ENCODE measurements at regions not wholly inside any gene's neighbourhood (a gene's known extent, or its start where the extent isn't known, plus 50 kb on each side); places are given as distances from the start of the nearest gene placed in this dataset.
A peak's percentile ranks its signal among the peaks of the same experiment; 100 is the strongest.

GRCh38 chr13:31905961-31906360, 125.6 kb upstream of the FRY start:
- Histone ChIP-seq H3K9me3 (ENCODE audit: control insufficient read depth, low read length) (no peaks in the 10 kb centered on the region), H3K9ac (no peak overlapping the region), H3K36me3 (ENCODE audit: control insufficient read depth, insufficient read depth, low read length) (no peaks in the 10 kb centered on the region), H3K27ac (no peak overlapping the region), H3K79me2 (no peaks in the 10 kb centered on the region), H3K4me3 (ENCODE audit: low read depth, low read length) (no peak overlapping the region), H2AFZ (no peak overlapping the region), H3K4me1 (no peaks in the 10 kb centered on the region), H3K4me2 (ENCODE audit: low read length) (no peak overlapping the region), H3K27me3 (ENCODE audit: control insufficient read depth, insufficient read depth, low read length) (no peaks in the 10 kb centered on the region)
- TF ChIP-seq CTCF (IDR thresholded peaks at IDR 0.05), result no peak

- Histone ChIP-seq H3K4me3 (ENCODE audit: low read depth, low read length) (no peak overlapping the region), H3K9me3 (ENCODE audit: control insufficient read depth, low read length) (no peaks in the 10 kb centered on the region), H3K27me3 (ENCODE audit: control insufficient read depth, insufficient read depth, low read length) (no peaks in the 10 kb centered on the region), H3K4me2 (ENCODE audit: low read length) (no peak overlapping the region), H3K36me3 (ENCODE audit: control insufficient read depth, insufficient read depth, low read length) (no peaks in the 10 kb centered on the region), H3K27ac (no peak overlapping the region), H2AFZ (no peak overlapping the region), H3K79me2 (no peaks in the 10 kb centered on the region), H3K9ac (no peak overlapping the region), H3K4me1 (no peaks in the 10 kb centered on the region)
- no peak for TF ChIP-seq CTCF (IDR thresholded peaks at IDR 0.05)
Measured at GRCh38 chr13:31908696-31909411, 122.7 kb upstream of the FRY start.

- TF ChIP-seq CTCF (IDR thresholded peaks at IDR 0.05), result peak; percentile 74
- H3K4me3 ChIP-seq (ENCODE audit: low read depth, low read length), result no peak overlapping the region
- no peak overlapping the region for H3K4me2 ChIP-seq (ENCODE audit: low read length)
- H3K36me3 ChIP-seq (ENCODE audit: control insufficient read depth, insufficient read depth, low read length), result no peaks in the 10 kb centered on the region
- H2AFZ ChIP-seq, result no peak overlapping the region
- H3K79me2 ChIP-seq, result no peaks in the 10 kb centered on the region
- H3K9ac ChIP-seq, result no peak overlapping the region
- H3K9me3 ChIP-seq (ENCODE audit: control insufficient read depth, low read length), result no peaks in the 10 kb centered on the region
- H3K4me1 ChIP-seq, result no peaks in the 10 kb centered on the region
- H3K27ac ChIP-seq, result no peak overlapping the region
- H3K27me3 ChIP-seq (ENCODE audit: control insufficient read depth, insufficient read depth, low read length), result no peaks in the 10 kb centered on the region
Measured at GRCh38 chr13:31909864-31910551, 121.6 kb upstream of the FRY start.

GRCh38 chr13:31910633-31911032, 120.9 kb upstream of the FRY start:
- H3K4me3 ChIP-seq (ENCODE audit: low read depth, low read length), result no peak overlapping the region
- no peaks in the 10 kb centered on the region for H3K36me3 ChIP-seq (ENCODE audit: control insufficient read depth, insufficient read depth, low read length)
- no peaks in the 10 kb centered on the region for H3K9me3 ChIP-seq (ENCODE audit: control insufficient read depth, low read length)
- H3K27me3 ChIP-seq (ENCODE audit: control insufficient read depth, insufficient read depth, low read length), result no peaks in the 10 kb centered on the region
- no peak overlapping the region for H2AFZ ChIP-seq
- no peaks in the 10 kb centered on the region for H3K79me2 ChIP-seq
- no peak overlapping the region for H3K4me2 ChIP-seq (ENCODE audit: low read length)
- TF ChIP-seq CTCF (IDR thresholded peaks at IDR 0.05), result no peak
- H3K27ac ChIP-seq, result no peak overlapping the region
- H3K9ac ChIP-seq, result no peak overlapping the region
- no peaks in the 10 kb centered on the region for H3K4me1 ChIP-seq
